ENCODE measurements at regions not wholly inside any gene's neighbourhood (a gene's known extent, or its start where the extent isn't known, plus 50 kb on each side); places are given as distances from the start of the nearest gene placed in this dataset.
"Not testable (repeated sequence)": the region's sequence is repeated elsewhere in the genome, so short reads cannot be mapped to it uniquely, and the experiment has no call there.

DNA sequence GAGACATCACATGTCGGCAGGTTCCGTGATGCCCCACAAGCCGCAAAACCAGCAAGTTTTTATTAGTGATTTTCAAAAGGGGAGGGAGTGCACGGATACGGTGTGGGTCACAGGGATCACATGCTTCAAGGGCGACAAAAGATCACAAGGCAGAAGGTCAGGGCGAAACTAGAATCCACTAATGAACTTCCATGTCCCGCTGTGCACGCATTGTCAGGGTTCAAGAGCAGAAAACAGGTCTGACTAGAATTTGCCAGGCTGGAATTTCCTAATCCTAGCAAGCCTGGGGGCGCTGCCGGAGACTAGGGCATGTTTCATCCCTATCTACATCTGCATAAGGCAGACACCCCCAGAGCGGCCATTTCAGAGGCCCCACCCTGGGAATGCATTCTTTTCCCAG, 225.2 kb downstream of the NPHP4 start:
- not testable (repeated sequence) for DNase-seq (ENCODE audit: low spot score)

DNA sequence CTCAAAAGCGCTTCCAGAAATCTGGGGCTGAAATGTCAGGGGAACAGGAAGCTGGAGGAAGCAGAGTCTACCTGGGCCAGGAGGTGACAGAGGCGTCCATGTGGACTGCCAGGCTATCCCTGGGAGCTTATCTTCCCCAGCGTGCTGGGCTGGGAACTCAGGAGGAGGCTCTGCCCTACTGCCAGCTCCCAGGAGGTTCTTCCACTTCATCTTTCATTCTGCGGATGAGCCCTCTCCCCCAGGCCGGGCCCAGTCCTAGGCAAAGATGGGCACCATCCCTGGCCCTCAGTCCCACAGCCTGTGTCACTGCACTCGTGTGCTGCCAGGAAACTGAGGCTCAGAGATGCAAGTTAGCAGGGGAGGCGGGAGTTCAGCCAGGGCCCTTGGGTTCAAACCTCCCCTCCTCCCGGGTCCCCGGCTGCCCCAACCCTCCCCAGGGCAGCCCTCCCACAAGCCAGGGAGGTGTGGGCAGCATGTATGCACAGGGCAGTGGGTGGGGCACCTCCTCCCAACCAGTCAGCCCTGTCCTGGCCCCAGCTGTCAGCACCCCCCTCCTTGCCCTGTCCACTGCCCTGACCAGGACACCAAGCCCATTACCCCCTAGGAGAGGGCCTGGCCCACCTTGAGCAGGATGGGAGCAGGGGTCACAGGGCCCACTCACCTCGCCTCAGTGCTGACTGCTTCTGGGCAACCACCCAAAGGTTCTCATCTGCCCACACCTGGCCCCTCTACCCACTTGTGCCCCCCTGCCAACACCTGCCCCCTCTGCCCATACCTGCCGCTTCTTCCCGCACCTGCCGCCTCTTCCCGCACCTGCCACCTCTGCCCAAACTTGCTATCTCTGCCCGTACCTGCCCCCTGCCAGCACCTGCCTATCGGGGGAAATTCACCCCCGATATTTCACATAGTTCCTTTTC, 226.0 kb downstream of the NPHP4 start:
- DNase-seq (ENCODE audit: low spot score): no peak

- DNase-seq (ENCODE audit: low spot score): no peak
These were observed 226.7 kb downstream of the NPHP4 start for GRCh38 chr1:5765483-5765882.

DNA sequence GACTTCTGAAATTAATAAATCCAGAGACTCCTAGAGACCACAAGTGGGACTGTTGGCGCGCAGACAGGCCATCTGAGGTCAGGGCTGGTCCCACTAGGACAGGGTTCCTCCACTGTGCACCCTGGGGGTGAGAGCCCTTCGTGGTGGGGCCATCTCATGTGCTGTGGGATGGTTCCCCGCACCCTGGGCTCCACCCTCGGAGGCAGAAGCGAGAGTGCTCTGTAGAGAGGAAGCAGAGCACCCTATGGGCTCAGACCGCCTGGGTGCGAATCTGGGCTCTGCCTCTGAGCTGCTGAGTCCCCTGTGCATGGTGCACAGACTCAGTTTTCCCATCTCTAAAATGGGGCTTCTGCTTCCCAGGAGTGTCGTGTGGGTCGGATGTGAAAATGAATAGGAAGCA, 227.3 kb downstream of the NPHP4 start:
- DNase-seq (ENCODE audit: low spot score): no peak

DNA sequence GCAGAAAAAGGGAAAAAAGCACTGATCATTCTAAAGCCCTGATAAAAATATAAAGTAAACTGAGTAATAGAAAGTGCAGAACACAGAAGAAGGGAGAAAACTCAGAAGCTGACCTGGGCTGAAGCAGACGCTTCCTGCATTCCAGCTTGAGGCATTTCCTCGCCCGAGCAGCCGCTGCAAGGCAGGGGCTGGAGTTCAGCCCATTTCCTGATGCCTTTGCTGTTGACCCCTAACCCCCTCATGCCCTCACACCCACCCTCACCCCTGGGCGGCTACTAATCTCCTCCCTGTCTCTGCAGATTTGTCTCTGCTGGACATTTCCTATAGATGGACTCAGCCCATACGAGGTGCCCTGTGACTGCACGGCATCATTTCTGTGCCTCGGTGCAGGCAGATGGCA, 227.8 kb downstream of the NPHP4 start:
- DNase-seq (ENCODE audit: low spot score): no peak

GRCh38 chr1:5763696-5764370, 228.4 kb downstream of the NPHP4 start:
- no peak for DNase-seq (ENCODE audit: low spot score)

DNA sequence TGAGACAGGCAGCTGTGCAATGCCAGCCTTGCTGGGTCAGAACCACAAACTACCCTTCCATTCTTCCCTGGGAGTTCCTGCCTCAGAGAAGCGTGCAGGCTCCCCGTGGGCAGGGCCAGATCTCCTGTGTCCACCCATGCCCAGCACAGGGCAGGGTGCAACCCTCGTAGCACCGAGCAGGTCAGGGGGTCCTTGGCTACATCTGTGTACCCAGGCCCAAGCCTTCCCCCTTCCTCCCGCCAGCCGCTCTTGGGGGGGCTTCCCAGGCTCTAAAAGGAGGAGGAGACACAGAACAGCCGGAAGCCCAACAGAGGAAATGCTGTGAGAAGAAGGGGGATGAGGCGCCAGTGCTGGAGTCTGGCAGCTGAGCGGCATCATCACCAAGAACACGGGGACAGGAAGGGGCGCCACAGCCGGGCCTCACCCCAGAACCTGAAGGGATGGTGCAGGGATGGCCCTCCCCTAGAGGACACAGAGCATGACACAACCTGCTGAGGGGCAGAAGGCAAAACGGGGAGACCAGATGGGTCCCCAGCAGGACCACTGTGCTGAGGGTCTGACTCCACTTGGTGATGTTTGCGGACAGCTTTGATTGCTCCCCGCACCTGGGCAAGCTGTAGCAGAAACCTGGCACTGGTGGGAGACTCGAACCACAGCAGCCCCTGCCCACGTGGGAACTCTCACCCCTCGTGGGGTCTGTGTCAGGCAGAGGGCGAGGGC, 233.2 kb downstream of the NPHP4 start:
- DNase-seq (ENCODE audit: low spot score): no peak

DNA sequence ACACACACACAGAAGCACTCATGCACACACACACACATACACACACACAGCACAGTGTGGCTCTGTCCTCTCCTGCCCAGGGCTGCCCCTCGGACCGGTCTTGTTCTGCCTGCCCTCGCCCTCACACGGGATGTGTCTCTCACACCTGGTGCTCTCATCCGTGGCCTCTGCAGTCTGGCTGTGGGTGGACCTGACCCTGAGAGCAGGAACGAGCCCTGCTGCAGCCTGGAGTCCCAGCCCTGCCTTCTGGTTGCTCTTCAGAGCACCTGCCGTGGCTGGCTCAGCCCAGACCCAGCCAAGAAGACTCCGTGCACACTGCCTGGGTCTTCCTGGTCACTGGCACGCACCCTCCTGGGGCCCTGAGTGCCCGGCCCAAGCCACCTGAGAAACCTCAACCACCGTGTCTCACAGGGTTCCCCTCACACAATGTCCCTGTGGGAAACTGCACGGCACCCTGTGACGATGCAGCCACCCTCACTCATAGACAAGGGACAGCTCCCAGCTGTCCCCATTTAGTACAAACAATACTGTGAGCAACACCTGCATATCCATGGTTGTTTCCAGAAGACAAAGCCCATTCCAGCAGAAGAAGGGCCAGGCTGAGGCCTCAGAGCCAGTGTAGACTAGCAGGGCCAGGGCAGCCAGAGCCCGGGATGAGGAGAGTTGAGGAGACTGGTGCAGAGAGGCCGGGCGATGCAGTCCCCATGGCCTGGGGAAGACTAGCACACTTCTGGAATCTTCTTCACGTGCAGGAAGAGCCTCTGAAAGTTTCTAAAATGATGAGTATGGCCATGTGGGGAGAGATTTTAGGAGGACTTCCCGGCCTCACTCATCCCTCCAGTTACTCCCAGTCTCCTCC, 234.0 kb downstream of the NPHP4 start:
- no peak for DNase-seq (ENCODE audit: low spot score)

DNA sequence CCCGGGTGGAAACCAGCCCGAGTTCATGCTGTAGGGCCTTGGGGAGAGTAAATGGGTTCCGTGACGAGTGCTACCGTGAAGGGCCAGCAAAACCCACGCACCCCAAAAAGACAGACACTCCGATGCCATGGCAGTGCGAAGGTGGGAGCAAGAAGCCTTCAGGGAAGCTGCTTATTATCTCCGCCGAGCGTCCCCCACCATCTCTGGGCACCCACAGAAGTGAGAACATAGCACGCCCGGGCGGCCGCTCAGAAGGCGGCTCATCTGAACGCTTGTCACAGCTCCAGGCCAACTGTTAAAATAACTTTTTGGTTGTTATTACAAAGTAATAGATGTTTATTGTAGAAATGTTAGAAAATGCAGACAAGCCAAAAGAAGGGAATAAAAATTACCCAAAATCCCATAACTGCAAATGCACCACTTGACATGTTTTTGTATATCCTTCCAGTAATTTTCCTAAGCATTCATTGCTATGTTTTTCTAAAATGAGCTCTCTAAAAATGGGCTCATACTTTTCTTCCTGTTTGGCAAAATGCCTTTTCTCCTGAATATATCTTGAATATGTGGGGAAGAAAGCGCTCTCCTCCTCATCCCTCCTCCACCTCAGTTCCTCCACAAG, 234.9 kb downstream of the NPHP4 start:
- no peak for DNase-seq (ENCODE audit: low spot score)

DNA sequence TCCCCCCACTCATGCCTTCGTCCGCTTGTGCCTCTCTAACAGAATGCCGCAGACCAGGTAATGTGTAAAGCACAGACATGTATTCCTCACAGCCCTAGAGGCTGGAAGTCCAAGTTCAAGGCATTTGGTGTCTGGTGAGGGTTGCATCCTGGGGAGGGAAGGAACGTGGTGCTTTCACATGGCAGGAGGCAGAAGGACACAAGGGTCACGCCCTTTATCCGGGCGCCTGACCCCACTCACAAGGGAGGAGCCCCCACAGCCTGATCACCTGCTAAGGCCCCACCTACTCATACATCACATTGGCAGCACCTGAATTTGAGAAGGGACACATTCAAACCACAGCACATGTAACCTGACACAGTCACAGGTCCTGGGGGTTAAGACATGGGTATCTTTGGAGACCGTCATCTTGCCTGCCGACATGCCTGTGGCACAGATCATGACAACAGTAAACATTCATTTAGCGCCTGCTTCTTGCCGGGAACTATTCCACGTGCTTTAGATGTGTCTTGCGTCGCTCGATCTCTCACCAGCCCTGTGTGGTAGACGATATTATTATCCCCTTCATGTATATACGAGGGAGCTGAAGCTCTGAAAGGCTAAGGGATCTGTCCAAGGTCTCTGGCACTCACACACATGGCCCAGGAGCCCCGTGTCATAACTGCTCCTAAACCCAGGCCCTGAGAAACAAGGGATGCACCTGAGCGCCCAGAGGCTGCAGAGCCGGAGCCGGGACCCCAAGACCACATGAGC, 235.6 kb downstream of the NPHP4 start:
- no peak for DNase-seq (ENCODE audit: low spot score)

GRCh38 chr1:5755552-5756125, 236.6 kb downstream of the NPHP4 start:
- DNase-seq (ENCODE audit: low spot score): no peak

DNA sequence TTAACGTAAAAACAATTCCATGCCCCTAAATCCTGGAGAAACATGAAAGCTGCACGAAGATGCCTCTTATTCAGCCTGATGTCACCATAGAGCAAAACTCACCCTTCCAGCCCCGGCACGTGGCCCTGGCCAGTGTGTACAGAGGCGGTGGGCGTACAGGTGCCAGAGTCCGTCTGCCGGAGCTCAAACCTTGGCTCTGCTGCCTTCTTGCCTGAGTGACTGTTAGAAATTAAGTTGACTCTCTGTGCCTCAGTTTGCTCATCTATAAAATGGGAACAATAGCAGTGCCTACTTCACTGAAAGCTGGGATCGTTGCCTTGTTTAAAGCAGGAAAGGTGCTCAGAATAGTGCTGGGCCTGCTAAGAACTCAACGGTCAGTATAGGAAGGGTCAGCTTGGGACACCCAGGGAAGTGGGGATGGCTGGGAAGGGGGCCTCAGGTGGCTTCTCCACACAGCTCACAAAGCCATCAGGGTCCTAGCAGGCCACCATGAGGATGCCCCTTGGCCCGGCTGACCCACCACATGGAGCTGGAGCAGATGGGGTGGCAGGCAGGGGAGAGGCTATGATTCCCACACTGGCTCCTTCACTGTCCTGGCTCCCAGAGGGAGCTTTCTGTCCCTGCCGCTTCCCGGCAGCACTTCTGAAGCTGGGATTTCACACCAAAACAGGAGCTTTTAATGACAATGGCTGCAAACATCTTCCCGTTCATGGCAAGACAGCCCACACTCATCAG, 237.2 kb downstream of the NPHP4 start:
- DNase-seq (ENCODE audit: low spot score): no peak

DNA sequence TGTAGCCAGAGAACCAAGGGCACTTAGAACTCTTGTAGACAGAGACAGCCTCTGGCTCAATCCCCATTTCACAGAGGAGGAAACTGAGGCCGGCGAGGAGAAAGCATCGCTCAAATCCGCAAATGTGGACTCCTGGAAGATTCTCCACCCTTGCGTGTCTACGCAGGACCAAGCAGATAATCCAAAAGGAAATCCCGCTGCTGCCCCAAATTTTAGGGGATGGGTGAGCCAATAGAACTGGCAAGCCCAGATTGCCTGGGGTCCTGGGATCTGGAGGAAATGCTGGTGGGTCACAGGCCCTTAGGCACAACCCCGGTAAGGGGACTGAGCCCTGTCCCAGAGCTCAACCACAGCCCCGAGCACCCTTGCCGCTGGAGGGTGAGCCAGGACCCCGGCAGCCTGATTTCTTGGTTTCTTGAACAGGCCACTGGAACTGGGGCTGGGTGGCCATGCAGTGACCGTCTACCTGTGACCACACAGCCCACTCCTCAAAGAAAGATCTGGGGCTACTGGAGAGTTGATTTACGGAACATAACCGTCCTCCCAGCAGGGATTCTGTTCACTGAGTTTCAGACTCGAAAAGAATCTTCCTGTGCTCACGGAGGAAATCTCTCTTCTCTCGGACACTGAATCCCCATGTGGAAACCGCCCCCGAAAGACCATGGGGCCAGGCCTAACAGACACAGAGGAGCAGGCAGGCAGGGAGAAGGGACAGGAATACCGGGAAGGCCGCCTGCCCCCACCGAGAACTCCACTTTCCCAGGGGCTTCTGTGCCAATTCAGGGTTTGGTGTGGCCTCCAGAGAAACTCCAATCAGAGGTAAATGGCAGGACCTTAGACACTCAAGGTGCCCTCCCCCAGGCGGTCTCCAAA, 238.4 kb downstream of the NPHP4 start:
- DNase-seq (ENCODE audit: low spot score): no peak

DNA sequence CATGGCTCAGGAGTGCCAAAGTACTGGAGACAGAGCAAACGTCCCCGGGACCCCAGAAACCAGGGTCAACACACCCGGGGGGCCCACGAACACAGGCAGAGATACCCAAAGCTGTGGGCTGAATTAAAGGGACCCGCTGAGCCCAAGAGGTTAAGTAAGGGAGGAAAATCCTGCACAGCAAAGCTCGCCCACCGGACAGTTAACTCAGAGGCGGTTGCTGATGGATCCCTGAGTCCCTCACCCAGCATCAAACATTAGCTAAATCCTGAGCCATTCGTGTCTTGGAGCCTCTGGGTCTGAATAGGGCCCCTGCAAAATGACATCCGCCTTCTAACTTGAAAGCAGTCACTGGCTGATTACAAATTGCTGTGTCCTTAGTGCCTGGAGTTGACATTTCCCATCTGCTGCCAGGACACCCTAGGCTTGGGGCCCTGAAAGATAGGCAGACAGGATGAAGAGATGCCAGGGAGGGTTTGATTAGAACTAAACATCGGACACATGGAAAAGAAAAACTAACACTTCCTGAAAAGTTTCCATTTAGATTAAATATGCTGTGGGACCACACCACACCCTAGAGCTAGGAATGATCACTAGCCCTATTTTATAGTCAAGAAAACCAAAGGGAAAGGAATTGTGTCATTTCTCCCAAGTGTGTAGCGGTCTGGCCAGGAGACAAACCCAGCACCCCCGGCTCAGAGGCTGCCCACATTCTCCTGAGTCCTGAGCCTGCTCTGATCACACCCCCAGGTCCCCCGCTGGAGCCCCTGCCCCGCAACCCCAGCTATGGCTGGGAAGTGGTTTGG, 239.3 kb downstream of the NPHP4 start:
- DNase-seq (ENCODE audit: low spot score): no peak

DNA sequence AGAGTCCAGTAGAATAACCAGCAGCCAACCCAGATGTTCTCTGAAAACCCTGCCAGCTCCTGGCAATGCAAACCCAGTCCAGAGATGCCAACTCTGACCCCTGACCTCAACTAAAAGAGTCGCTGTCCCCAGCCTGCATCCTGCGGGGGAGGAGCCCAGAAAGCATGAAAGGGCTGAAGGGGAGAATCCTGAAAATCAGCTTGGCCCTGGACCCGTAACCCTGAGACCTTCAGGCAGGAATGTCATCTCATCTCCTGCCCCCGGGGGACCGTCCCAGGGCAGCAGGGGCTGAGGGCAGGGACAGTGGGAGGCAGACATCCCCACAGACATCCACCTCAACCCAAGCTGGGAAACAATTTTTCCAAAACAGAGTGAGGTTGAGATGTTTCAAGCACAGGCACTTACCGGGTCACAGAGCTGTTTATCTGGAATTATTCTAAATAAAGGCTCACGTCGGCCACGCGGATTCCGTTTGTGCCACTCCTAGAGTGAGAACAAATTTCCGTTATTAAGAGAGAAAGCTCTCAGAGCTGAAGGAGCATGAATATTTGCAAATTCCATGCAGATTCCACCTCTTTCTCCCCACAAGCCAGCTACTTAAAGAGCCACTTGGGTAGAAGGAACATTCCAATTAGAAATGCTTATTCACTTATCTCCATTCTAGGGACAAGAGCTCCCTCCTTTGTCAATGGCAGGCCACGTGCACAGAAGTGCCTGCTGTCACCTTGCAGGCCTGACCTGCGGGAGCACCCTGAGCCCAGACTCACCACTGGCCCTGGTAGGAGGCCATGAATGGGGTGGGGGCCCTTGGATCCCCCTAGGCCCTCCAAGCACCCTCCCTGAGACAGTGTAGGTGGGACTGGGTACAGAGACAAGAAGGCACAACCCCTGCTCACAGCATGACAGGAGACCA, 240.1 kb downstream of the NPHP4 start:
- no peak for DNase-seq (ENCODE audit: low spot score)

GRCh38 chr1:5751163-5751540, 241.1 kb downstream of the NPHP4 start:
- DNase-seq (ENCODE audit: low spot score): no peak
